ENCODE measurements at regions not wholly inside any gene's neighbourhood (a gene's known extent, or its start where the extent isn't known, plus 50 kb on each side); places are given as distances from the start of the nearest gene placed in this dataset.

GRCh38 chrX:35115205-35115604, 172.6 kb downstream of the FAM47B start:
- intact Hi-C loops (cut with micrococcal nuclease) = no loop called here
- POLR2A ChIA-PET = no interaction called here
- no peaks in the 10 kb centered on the region for H3K79me2 ChIP-seq (ENCODE audit: insufficient read depth, low read length)

More at GRCh38 chrX:35115205-35115604, 172.6 kb downstream of the FAM47B start:
- H3K4me3 ChIP-seq (replicated peaks in 1 of 2; ENCODE audit: low read depth in 1 of 2, low read length in 2 of 2) = no peak overlapping the region
- H4K20me1 ChIP-seq (ENCODE audit: insufficient read depth) = no peaks in the 10 kb centered on the region
- H3K9ac ChIP-seq (ENCODE audit: low read length) = no peak overlapping the region
- no peak for ATAC-seq
- H3K4me2 ChIP-seq (ENCODE audit: low read length) = no peak overlapping the region
- RAD21 ChIA-PET (ENCODE audit: low non-redundant PET in 1 of 2, low total read pairs in 2 of 2, uncharacterized antibody in 2 of 2, unreplicated experiment in 2 of 2) = no interaction called here
- no peaks in the 10 kb centered on the region for H3K4me1 ChIP-seq (ENCODE audit: control insufficient read depth in 1 of 2, insufficient read depth in 2 of 2, low read length in 2 of 2)
- no peaks in the 10 kb centered on the region for H3K36me3 ChIP-seq (ENCODE audit: control insufficient read depth in 1 of 2, insufficient read depth in 2 of 2, low read length in 2 of 2)
- no TSS peak for BruUV-seq (replicated peaks)
- DNase-seq (ENCODE audit: low read depth, low spot score) = no peak
- no peaks in the 10 kb centered on the region for H3K9me2 ChIP-seq (ENCODE audit: insufficient read depth)
- H3K9me3 ChIP-seq (ENCODE audit: control insufficient read depth in 1 of 2, insufficient read depth in 1 of 2, low read depth in 1 of 2, low read length in 2 of 2) = no peaks in the 10 kb centered on the region
- TF ChIP-seq CBX3 (IDR thresholded peaks at IDR 0.05; ENCODE audit: low read depth) (no peak), YY1 (IDR thresholded peaks at IDR 0.05; ENCODE audit: extremely low read depth, insufficient replicate concordance, low read depth, low read length) (no peak), ZNF274 (IDR thresholded peaks at IDR 0.05; ENCODE audit: low read depth, low read length) (no peak), ZFX (IDR thresholded peaks at IDR 0.05) (no peak), EZH2 (IDR thresholded peaks at IDR 0.05) (no peak), POLR2A (IDR thresholded peaks at IDR 0.05; ENCODE audit: borderline replicate concordance, extremely low read depth, insufficient read depth, insufficient read length) (no peak), FOSL1 (IDR thresholded peaks at IDR 0.05; ENCODE audit: low read depth) (no peak), REST (IDR thresholded peaks at IDR 0.05; ENCODE audit: low read depth) (no peak), EGR1 (IDR thresholded peaks at IDR 0.05; ENCODE audit: low read depth) (no peak), SIN3A (IDR thresholded peaks at IDR 0.05; ENCODE audit: low read depth) (no peak), TCF7L2 (IDR thresholded peaks at IDR 0.05; ENCODE audit: borderline replicate concordance, extremely low read depth, insufficient read depth, insufficient read length) (no peak), RAD21 (IDR thresholded peaks at IDR 0.05; ENCODE audit: low read depth) (no peak), CEBPB (IDR thresholded peaks at IDR 0.05; ENCODE audit: low read depth) (no peak), EZH2phosphoT487 (IDR thresholded peaks at IDR 0.05; ENCODE audit: borderline replicate concordance) (no peak), SP1 (IDR thresholded peaks at IDR 0.05; ENCODE audit: low read depth) (no peak), POLR2AphosphoS5 (IDR thresholded peaks at IDR 0.05; ENCODE audit: low read depth, low read length) (no peak), ZBTB33 (IDR thresholded peaks at IDR 0.05; ENCODE audit: extremely low read depth, insufficient replicate concordance, low read length) (no peak), SRF (IDR thresholded peaks at IDR 0.05; ENCODE audit: low read depth) (no peak)
- TF ChIP-seq, protein P1, sequence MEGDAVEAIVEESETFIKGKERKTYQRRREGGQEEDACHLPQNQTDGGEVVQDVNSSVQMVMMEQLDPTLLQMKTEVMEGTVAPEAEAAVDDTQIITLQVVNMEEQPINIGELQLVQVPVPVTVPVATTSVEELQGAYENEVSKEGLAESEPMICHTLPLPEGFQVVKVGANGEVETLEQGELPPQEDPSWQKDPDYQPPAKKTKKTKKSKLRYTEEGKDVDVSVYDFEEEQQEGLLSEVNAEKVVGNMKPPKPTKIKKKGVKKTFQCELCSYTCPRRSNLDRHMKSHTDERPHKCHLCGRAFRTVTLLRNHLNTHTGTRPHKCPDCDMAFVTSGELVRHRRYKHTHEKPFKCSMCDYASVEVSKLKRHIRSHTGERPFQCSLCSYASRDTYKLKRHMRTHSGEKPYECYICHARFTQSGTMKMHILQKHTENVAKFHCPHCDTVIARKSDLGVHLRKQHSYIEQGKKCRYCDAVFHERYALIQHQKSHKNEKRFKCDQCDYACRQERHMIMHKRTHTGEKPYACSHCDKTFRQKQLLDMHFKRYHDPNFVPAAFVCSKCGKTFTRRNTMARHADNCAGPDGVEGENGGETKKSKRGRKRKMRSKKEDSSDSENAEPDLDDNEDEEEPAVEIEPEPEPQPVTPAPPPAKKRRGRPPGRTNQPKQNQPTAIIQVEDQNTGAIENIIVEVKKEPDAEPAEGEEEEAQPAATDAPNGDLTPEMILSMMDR (IDR thresholded peaks at IDR 0.05 in 2 of 3, conservative IDR thresholded peaks at IDR 0.05 in 1 of 3; ENCODE audit: borderline replicate concordance in 1 of 3, insufficient read depth in 1 of 3, low read depth in 2 of 3, low read length in 2 of 3) = no peak
- TF ChIP-seq, protein P2, sequence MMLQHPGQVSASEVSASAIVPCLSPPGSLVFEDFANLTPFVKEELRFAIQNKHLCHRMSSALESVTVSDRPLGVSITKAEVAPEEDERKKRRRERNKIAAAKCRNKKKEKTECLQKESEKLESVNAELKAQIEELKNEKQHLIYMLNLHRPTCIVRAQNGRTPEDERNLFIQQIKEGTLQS (IDR thresholded peaks at IDR 0.05) = no peak
- CTCF ChIA-PET = no interaction called here
- H3K27me3 ChIP-seq (ENCODE audit: insufficient read depth, low read length) = no peaks in the 10 kb centered on the region
- no peak overlapping the region for H3K27ac ChIP-seq (ENCODE audit: low read depth, low read length)
- H2AFZ ChIP-seq (ENCODE audit: low read depth, low read length, poor library complexity, severe bottlenecking) = no peak overlapping the region

Measured in HCT116 (cell line).